ENCODE measurements at regions not wholly inside any gene's neighbourhood (a gene's known extent, or its start where the extent isn't known, plus 50 kb on each side); places are given as distances from the start of the nearest gene placed in this dataset.

GRCh38 chr2:175323162-175323561 lies 141.7 kb upstream of the ATP5MC3 start:
- no peak for TF ChIP-seq EZH2 (IDR thresholded peaks at IDR 0.05; ENCODE audit: borderline replicate concordance, low read length)
- TF ChIP-seq, protein P1, sequence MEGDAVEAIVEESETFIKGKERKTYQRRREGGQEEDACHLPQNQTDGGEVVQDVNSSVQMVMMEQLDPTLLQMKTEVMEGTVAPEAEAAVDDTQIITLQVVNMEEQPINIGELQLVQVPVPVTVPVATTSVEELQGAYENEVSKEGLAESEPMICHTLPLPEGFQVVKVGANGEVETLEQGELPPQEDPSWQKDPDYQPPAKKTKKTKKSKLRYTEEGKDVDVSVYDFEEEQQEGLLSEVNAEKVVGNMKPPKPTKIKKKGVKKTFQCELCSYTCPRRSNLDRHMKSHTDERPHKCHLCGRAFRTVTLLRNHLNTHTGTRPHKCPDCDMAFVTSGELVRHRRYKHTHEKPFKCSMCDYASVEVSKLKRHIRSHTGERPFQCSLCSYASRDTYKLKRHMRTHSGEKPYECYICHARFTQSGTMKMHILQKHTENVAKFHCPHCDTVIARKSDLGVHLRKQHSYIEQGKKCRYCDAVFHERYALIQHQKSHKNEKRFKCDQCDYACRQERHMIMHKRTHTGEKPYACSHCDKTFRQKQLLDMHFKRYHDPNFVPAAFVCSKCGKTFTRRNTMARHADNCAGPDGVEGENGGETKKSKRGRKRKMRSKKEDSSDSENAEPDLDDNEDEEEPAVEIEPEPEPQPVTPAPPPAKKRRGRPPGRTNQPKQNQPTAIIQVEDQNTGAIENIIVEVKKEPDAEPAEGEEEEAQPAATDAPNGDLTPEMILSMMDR (IDR thresholded peaks at IDR 0.05; ENCODE audit: low read length) = no peak
